ENCODE measurements at regions not wholly inside any gene's neighbourhood (a gene's known extent, or its start where the extent isn't known, plus 50 kb on each side); places are given as distances from the start of the nearest gene placed in this dataset.

DNA sequence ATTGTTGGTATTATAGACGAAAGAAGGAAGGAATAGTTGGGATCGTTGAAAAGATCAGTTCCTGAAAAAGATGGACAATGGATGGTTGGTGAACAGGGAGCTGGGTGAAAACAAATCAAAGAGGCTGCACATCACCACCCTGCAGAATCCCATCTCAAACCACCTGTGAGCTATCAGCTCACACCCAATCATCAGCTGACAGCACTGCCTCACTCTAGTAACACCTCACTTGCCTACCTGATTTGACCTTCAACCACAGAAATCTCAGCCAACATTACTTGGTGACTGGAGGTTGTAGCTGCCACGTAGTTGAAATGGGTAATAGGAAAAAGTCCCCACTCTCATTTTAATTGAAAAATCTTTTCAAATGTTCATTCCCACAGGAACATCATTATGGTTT lies 101.8 kb upstream of the DST start:
- TF ChIP-seq, protein P1, sequence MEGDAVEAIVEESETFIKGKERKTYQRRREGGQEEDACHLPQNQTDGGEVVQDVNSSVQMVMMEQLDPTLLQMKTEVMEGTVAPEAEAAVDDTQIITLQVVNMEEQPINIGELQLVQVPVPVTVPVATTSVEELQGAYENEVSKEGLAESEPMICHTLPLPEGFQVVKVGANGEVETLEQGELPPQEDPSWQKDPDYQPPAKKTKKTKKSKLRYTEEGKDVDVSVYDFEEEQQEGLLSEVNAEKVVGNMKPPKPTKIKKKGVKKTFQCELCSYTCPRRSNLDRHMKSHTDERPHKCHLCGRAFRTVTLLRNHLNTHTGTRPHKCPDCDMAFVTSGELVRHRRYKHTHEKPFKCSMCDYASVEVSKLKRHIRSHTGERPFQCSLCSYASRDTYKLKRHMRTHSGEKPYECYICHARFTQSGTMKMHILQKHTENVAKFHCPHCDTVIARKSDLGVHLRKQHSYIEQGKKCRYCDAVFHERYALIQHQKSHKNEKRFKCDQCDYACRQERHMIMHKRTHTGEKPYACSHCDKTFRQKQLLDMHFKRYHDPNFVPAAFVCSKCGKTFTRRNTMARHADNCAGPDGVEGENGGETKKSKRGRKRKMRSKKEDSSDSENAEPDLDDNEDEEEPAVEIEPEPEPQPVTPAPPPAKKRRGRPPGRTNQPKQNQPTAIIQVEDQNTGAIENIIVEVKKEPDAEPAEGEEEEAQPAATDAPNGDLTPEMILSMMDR (IDR thresholded peaks at IDR 0.05) = no peak
- TF ChIP-seq POLR2A (IDR thresholded peaks at IDR 0.05) (no peak), POLR2AphosphoS5 (IDR thresholded peaks at IDR 0.05) (no peak), EP300 (IDR thresholded peaks at IDR 0.05) (no peak)
